ENCODE measurements at regions not wholly inside any gene's neighbourhood (a gene's known extent, or its start where the extent isn't known, plus 50 kb on each side); places are given as distances from the start of the nearest gene placed in this dataset.

DNA sequence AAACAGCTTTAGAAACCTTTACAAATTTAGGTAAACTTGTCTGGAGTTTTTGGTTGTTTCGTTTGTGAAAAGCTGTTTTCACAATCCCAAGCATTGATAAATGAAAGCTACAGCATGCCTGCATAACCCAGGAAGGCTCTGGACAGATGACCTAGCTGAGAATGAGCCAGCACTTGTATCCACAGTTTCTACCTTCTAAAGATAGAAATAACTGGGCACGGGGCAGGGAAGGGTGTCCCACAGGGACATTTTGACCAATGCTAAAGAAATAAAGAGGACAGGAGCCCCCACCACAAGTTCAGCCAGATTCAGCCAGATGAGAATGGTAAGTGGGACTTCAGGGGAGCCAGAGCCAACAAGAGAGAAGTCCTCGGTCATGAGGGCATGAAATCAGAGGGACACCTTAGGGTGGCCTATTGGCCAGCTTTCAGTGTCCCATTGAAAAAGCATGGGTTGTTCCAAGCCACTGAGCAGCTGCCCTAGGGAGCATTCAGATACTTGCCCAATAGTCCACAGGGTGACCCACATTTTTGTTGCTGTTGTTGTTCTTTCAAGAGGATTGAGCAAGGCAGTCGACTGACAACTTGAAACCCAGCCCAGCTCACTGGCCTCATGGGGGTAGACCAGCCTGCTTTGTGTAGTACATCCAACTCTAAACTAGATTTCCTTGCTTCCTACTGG is 140.3 kb upstream of the NUDT4 start:
- TF ChIP-seq POLR2A (IDR thresholded peaks at IDR 0.05): no peak
- TF ChIP-seq, protein P1, sequence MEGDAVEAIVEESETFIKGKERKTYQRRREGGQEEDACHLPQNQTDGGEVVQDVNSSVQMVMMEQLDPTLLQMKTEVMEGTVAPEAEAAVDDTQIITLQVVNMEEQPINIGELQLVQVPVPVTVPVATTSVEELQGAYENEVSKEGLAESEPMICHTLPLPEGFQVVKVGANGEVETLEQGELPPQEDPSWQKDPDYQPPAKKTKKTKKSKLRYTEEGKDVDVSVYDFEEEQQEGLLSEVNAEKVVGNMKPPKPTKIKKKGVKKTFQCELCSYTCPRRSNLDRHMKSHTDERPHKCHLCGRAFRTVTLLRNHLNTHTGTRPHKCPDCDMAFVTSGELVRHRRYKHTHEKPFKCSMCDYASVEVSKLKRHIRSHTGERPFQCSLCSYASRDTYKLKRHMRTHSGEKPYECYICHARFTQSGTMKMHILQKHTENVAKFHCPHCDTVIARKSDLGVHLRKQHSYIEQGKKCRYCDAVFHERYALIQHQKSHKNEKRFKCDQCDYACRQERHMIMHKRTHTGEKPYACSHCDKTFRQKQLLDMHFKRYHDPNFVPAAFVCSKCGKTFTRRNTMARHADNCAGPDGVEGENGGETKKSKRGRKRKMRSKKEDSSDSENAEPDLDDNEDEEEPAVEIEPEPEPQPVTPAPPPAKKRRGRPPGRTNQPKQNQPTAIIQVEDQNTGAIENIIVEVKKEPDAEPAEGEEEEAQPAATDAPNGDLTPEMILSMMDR (IDR thresholded peaks at IDR 0.05): no peak
